GM19438 (cell line): ENCODE measurements at regions not wholly inside any gene's neighbourhood (a gene's known extent, or its start where the extent isn't known, plus 50 kb on each side); places are given as distances from the start of the nearest gene placed in this dataset.

Source experiments
- ATAC-seq: cut with Tn5 transposase; IDR thresholded peaks from one replicate; pipeline ENCODE4 v1.9.1; 2021; ENCODE audit warnings: low read depth; ENCODE audit not compliant: unreplicated experiment

- ATAC-seq: no peak
Observed at GRCh38 chr3:9301091-9301490, 51.6 kb upstream of the SRGAP3 start.

GRCh38 chr3:9301798-9302197 lies 52.4 kb upstream of the SRGAP3 start:
- ATAC-seq: no peak

- peak; percentile 95 for ATAC-seq
Observed at GRCh38 chr3:9302425-9303181, 53.2 kb upstream of the SRGAP3 start.

GRCh38 chr3:9308298-9308990 lies 54.4 kb upstream of the THUMPD3 start:
- no peak for ATAC-seq

- ATAC-seq: no peak
Observed at GRCh38 chr3:9310043-9310442, 52.8 kb upstream of the THUMPD3 start.

- no peak for ATAC-seq
Observed at GRCh38 chr3:9311228-9311627, 51.6 kb upstream of the THUMPD3 start.
